IMR-90 (cell line): ENCODE measurements at regions not wholly inside any gene's neighbourhood (a gene's known extent, or its start where the extent isn't known, plus 50 kb on each side); places are given as distances from the start of the nearest gene placed in this dataset.

ENCODE experiments used
- ATAC-seq: fragments of 200-7000 bp; cut with Tn5 transposase; 2 replicates; pipeline ENCODE4 v1.9.1; 2020; ENCODE audit warnings: low read depth, mild to moderate bottlenecking, moderate library complexity
- BruUV-seq: library from RNA; stranded (reverse); fragments of 400-500 nt; replicated peaks from 2 replicates; lab custom pipeline; 2021; lab: Mats Ljungman, UMichigan
- CTCF ChIA-PET: fragments of 300-600 bp; formaldehyde crosslinking; extraction: SDS; loops from one replicate; lab custom pipeline; 2021; ENCODE audit warnings: antibody characterized with exemption; lab: Yijun Ruan, JAX
- POLR2A ChIA-PET: fragments of 300-600 bp; sonication (Branson Sonifier 250); formaldehyde crosslinking; loops from one replicate; lab custom pipeline; 2022; ENCODE audit warnings: antibody characterized with exemption; ENCODE audit not compliant: unreplicated experiment; lab: Charles Lee
- DNase-seq: peaks from one replicate; pipeline ENCODE4 v3.0.0; 2013
- H2AFZ ChIP-seq: replicated peaks from 2 replicates; pipeline ENCODE3; 2013; ENCODE audit warnings: low read length, mild to moderate bottlenecking; ENCODE audit not compliant: poor library complexity
- H2AK5ac ChIP-seq: 2 replicates; pipeline ENCODE4 v1.6.1; 2013; ENCODE audit warnings: low read depth, low read length, inconsistent platforms
- H2AK9ac ChIP-seq: replicated peaks from 2 replicates; pipeline ENCODE3; 2013; ENCODE audit warnings: mild to moderate bottlenecking, low read depth, low read length, moderate library complexity; ENCODE audit not compliant: poor library complexity
- H2BK120ac ChIP-seq: 2 replicates; pipeline ENCODE4 v1.6.1; 2013; ENCODE audit warnings: low read depth, low read length, inconsistent platforms
- H2BK15ac ChIP-seq: 3 replicates; pipeline ENCODE4 v1.6.1; 2013; ENCODE audit warnings: low read depth, low read length, inconsistent platforms
- H2BK20ac ChIP-seq: 2 replicates; pipeline ENCODE4 v1.6.1; 2013; ENCODE audit warnings: low read depth, mild to moderate bottlenecking, inconsistent platforms, low read length, moderate library complexity
- H2BK5ac ChIP-seq: 2 replicates; pipeline ENCODE4 v1.6.1; 2013; ENCODE audit warnings: mild to moderate bottlenecking, low read depth, low read length, inconsistent platforms; ENCODE audit not compliant: poor library complexity, severe bottlenecking
- H3K14ac ChIP-seq: replicated peaks from 2 replicates; pipeline ENCODE4 v1.6.1; 2013; ENCODE audit warnings: low read depth, low read length, inconsistent platforms
- H3K18ac ChIP-seq: 2 replicates; pipeline ENCODE4 v1.6.1; 2013; ENCODE audit warnings: low read depth, low read length, control low read depth
- H3K23ac ChIP-seq: 2 replicates; pipeline ENCODE4 v1.6.1; 2013; ENCODE audit warnings: low read depth, low read length, inconsistent platforms
- H3K27ac ChIP-seq: 2 replicates; pipeline ENCODE4 v1.5.1; 2013; ENCODE audit warnings: mild to moderate bottlenecking, control low read depth, low read length; ENCODE audit not compliant: insufficient read depth
- H3K27me3 ChIP-seq: 2 replicates; pipeline ENCODE4 v1.6.1; 2013; ENCODE audit warnings: low read length; ENCODE audit not compliant: control insufficient read depth, insufficient read depth
- H3K36me3 ChIP-seq: 2 replicates; pipeline ENCODE4 v1.6.1; 2013; ENCODE audit warnings: low read length, mixed read lengths; ENCODE audit not compliant: control insufficient read depth, insufficient read depth
- H3K4ac ChIP-seq: 2 replicates; pipeline ENCODE4 v1.6.1; 2013; ENCODE audit warnings: low read depth, low read length, inconsistent platforms
- H3K4me1 ChIP-seq: 2 replicates; pipeline ENCODE4 v1.6.1; 2013; ENCODE audit warnings: low read length, mixed read lengths; ENCODE audit not compliant: control insufficient read depth, insufficient read depth
- H3K4me2 ChIP-seq: 2 replicates; pipeline ENCODE4 v1.6.1; 2013; ENCODE audit warnings: low read depth, mild to moderate bottlenecking, control low read depth, low read length, moderate library complexity
- H3K4me3 ChIP-seq: 2 replicates; pipeline ENCODE4 v1.5.1; 2013; ENCODE audit warnings: low read depth, mild to moderate bottlenecking, control low read depth, low read length, moderate library complexity; ENCODE audit not compliant: insufficient read depth
- H3K56ac ChIP-seq: 2 replicates; pipeline ENCODE4 v1.6.1; 2013; ENCODE audit warnings: low read length, inconsistent platforms; ENCODE audit not compliant: insufficient read depth; ENCODE audit errors: extremely low read depth
- H3K79me1 ChIP-seq, 2 experiments: 2 replicates each; pipeline ENCODE4 v1.6.1; 2013; ENCODE audit warnings: low read length in 2 of 2, inconsistent platforms in 1 of 2, low read depth in 1 of 2
- H3K9ac ChIP-seq: 2 replicates; pipeline ENCODE4 v1.6.1; 2013; ENCODE audit warnings: low read depth, low read length, control low read depth
- H3K9me1 ChIP-seq: 2 replicates; pipeline ENCODE4 v1.6.1; 2013; ENCODE audit warnings: low read length, inconsistent platforms; ENCODE audit not compliant: insufficient read depth
- H3K9me3 ChIP-seq: 2 replicates; pipeline ENCODE4 v1.6.1; 2013; ENCODE audit warnings: low read length; ENCODE audit not compliant: control insufficient read depth, insufficient read depth
- H4K20me1 ChIP-seq: 2 replicates; pipeline ENCODE4 v1.6.1; 2013; ENCODE audit warnings: low read length, inconsistent platforms; ENCODE audit not compliant: insufficient read depth
- H4K5ac ChIP-seq: 2 replicates; pipeline ENCODE4 v1.6.1; 2013; ENCODE audit warnings: mild to moderate bottlenecking, low read depth, low read length, control low read depth
- H4K8ac ChIP-seq, 2 experiments: 2 replicates each; pipeline ENCODE4 v1.6.1; 2013; ENCODE audit warnings: low read depth in 2 of 2, low read length in 2 of 2, control low read depth in 1 of 2, inconsistent platforms in 1 of 2
- H4K91ac ChIP-seq: 2 replicates; pipeline ENCODE4 v1.6.1; 2013; ENCODE audit warnings: low read depth, low read length, inconsistent platforms; ENCODE audit not compliant: insufficient read depth
- BHLHE40 ChIP-seq: fragments of 150-350 bp; IDR thresholded peaks from 2 replicates; pipeline ENCODE4 v1.6.1; 2016; ENCODE audit warnings: mild to moderate bottlenecking, low read depth, low read length
- CEBPB ChIP-seq: IDR thresholded peaks from 2 replicates; pipeline ENCODE4 v1.6.1; 2012; ENCODE audit warnings: low read depth, low read length, improper control_type of control experiment
- CHD1 ChIP-seq: IDR thresholded peaks from 2 replicates; pipeline ENCODE4 v1.6.1; 2012; ENCODE audit warnings: low read depth, low read length, improper control_type of control experiment
- CTCF ChIP-seq: conservative IDR thresholded peaks from 2 replicates; pipeline ENCODE4 v1.5.1; 2012; ENCODE audit warnings: mild to moderate bottlenecking, low read depth, low read length, improper control_type of control experiment
- ELK1 ChIP-seq: fragments of 150-350 bp; IDR thresholded peaks from 2 replicates; pipeline ENCODE4 v1.6.1; 2016; ENCODE audit warnings: low read depth, mild to moderate bottlenecking, low read length, moderate library complexity, borderline replicate concordance
- FOS ChIP-seq: fragments of 150-350 bp; IDR thresholded peaks from 2 replicates; pipeline ENCODE4 v1.6.1; 2016; ENCODE audit warnings: low read depth, low read length
- MAFK ChIP-seq: IDR thresholded peaks from 2 replicates; pipeline ENCODE4 v1.6.1; 2012; ENCODE audit warnings: low read depth, low read length, improper control_type of control experiment
- MAZ ChIP-seq: IDR thresholded peaks from 2 replicates; pipeline ENCODE4 v1.6.1; 2012; ENCODE audit warnings: low read depth, mild to moderate bottlenecking, low read length, improper control_type of control experiment, moderate library complexity, borderline replicate concordance
- MXI1 ChIP-seq: IDR thresholded peaks from 2 replicates; pipeline ENCODE4 v1.6.1; 2012; ENCODE audit warnings: low read depth, mild to moderate bottlenecking, low read length, moderate library complexity, borderline replicate concordance
- NFE2L2 ChIP-seq: fragments of 150-350 bp; IDR thresholded peaks from 2 replicates; pipeline ENCODE4 v1.6.1; 2016; ENCODE audit warnings: low read depth, mild to moderate bottlenecking, low read length
- POLR2A ChIP-seq: IDR thresholded peaks from 2 replicates; pipeline ENCODE4 v1.6.1; 2012; ENCODE audit warnings: mild to moderate bottlenecking, low read depth, low read length
- RAD21 ChIP-seq: IDR thresholded peaks from 2 replicates; pipeline ENCODE4 v1.6.1; 2012; ENCODE audit warnings: low read length, improper control_type of control experiment
- RCOR1 ChIP-seq: IDR thresholded peaks from 2 replicates; pipeline ENCODE4 v1.6.1; 2012; ENCODE audit warnings: mild to moderate bottlenecking, low read length, improper control_type of control experiment; ENCODE audit not compliant: insufficient replicate concordance
- RFX5 ChIP-seq: IDR thresholded peaks from 2 replicates; pipeline ENCODE4 v1.8.0; 2012; ENCODE audit warnings: low read depth, mild to moderate bottlenecking, low read length, moderate library complexity
- SMC3 ChIP-seq: fragments of 150-350 bp; IDR thresholded peaks from 2 replicates; pipeline ENCODE4 v1.6.1; 2016; ENCODE audit warnings: low read depth, mild to moderate bottlenecking, antibody characterized with exemption, low read length, moderate library complexity
- USF2 ChIP-seq: fragments of 150-350 bp; IDR thresholded peaks from 2 replicates; pipeline ENCODE4 v1.6.1; 2017; ENCODE audit warnings: mild to moderate bottlenecking, antibody characterized with exemption, low read length, low read depth
- WGBS, 2 experiments: methylation state at CpG; one replicate each; pipeline versions ENCODE4 v1.1.5 to v1.1.7; 2013; ENCODE audit warnings: missing lambda C conversion rate in 2 of 2; ENCODE audit not compliant: insufficient read length in 1 of 2; ENCODE audit errors: extremely low coverage in 2 of 2; 5-methylcytosine and 5-hydroxymethylcytosine counted together
- dilution Hi-C: fragments of 300-500 bp; cut with HindIII; formaldehyde crosslinking; loops from one replicate; pipeline ENCODE4 v1.14.3; 2018; ENCODE audit warnings: low sequenced_read_pairs; ENCODE audit not compliant: unreplicated experiment
- in situ Hi-C: fragments of 300-500 bp; cut with MboI; formaldehyde crosslinking; loops from 3 replicates; pipeline ENCODE4 v1.14.3; 2019; ENCODE audit warnings: low sequenced_read_pairs, inconsistent platforms, mixed read lengths
- intact Hi-C: fragments of 100-400 bp; cut with micrococcal nuclease; formaldehyde crosslinking; loops from 2 replicates; pipeline ENCODE4 v1.10.0; 2022

- DNase-seq (peak; percentile 12), ATAC-seq (no peak; the same call in 1 of the 2 replicates)
- no peak overlapping the region for H2BK5ac ChIP-seq
- no peaks in the 10 kb centered on the region for H4K20me1 ChIP-seq
- no peak overlapping the region for H2AFZ ChIP-seq
- BruUV-seq: no TSS peak
- no peak overlapping the region for H3K4me3 ChIP-seq
- in situ Hi-C loops: no loop called here
- no peak overlapping the region for H4K5ac ChIP-seq
- H3K4ac ChIP-seq: no peak overlapping the region
- no peak overlapping the region for H3K23ac ChIP-seq
- H2BK120ac ChIP-seq: no peak overlapping the region
- H4K91ac ChIP-seq: no peak overlapping the region
- H3K79me1 ChIP-seq: no peaks in the 10 kb centered on the region
- no peak overlapping the region for H3K56ac ChIP-seq
- ChIA-PET CTCF (no interaction called here), POLR2A (no interaction called here)
- H3K4me2 ChIP-seq: no peak overlapping the region
- no peak overlapping the region for H2AK5ac ChIP-seq
- dilution Hi-C loops: no loop called here
- peaks cover 2% of the 10 kb centered on the region; the same call in 1 of the 2 replicates for H3K9me3 ChIP-seq
- H4K8ac ChIP-seq: no peak overlapping the region
- peak overlapping the region; percentile 19 for H2AK9ac ChIP-seq
- H3K14ac ChIP-seq: no peak overlapping the region
- intact Hi-C loops: no loop called here
- no peak overlapping the region for H2BK15ac ChIP-seq
- H3K18ac ChIP-seq: no peak overlapping the region
- TF ChIP-seq CEBPB (no peak), USF2 (no peak), POLR2A (no peak), BHLHE40 (no peak), CHD1 (no peak), FOS (no peak), ELK1 (no peak), RCOR1 (no peak), NFE2L2 (no peak), CTCF (no peak), MXI1 (no peak), RAD21 (no peak), RFX5 (no peak), SMC3 (no peak), MAFK (no peak), MAZ (no peak)
- H3K27ac ChIP-seq: no peak overlapping the region
- H3K36me3 ChIP-seq: no peaks in the 10 kb centered on the region
- no peaks in the 10 kb centered on the region for H3K9me1 ChIP-seq
- H3K9ac ChIP-seq: no peak overlapping the region
- H3K4me1 ChIP-seq: no peaks in the 10 kb centered on the region
- H2BK20ac ChIP-seq: no peak overlapping the region
- peaks cover 4% of the 10 kb centered on the region for H3K27me3 ChIP-seq
- 47% methylated on average over 3 of the region's 6 CpGs; no CpG with 5 or more reads in 1 of the 2 experiments for WGBS, 2 experiments
Observed at GRCh38 chr2:19835781-19836281, 66.0 kb downstream of the TTC32 start.
